IMR-90 (cell line): ENCODE measurements at regions not wholly inside any gene's neighbourhood (a gene's known extent, or its start where the extent isn't known, plus 50 kb on each side); places are given as distances from the start of the nearest gene placed in this dataset.
A peak's percentile ranks its signal among the peaks of the same experiment; 100 is the strongest.

ENCODE experiments used
- ATAC-seq: fragments of 200-7000 bp; cut with Tn5 transposase; 2 replicates; pipeline ENCODE4 v1.9.1; 2020; ENCODE audit warnings: low read depth, mild to moderate bottlenecking, moderate library complexity
- BruUV-seq: library from RNA; stranded (reverse); fragments of 400-500 nt; replicated peaks from 2 replicates; lab custom pipeline; 2021; lab: Mats Ljungman, UMichigan
- CTCF ChIA-PET: fragments of 300-600 bp; formaldehyde crosslinking; extraction: SDS; loops from one replicate; lab custom pipeline; 2021; ENCODE audit warnings: antibody characterized with exemption; lab: Yijun Ruan, JAX
- POLR2A ChIA-PET: fragments of 300-600 bp; sonication (Branson Sonifier 250); formaldehyde crosslinking; loops from one replicate; lab custom pipeline; 2022; ENCODE audit warnings: antibody characterized with exemption; ENCODE audit not compliant: unreplicated experiment; lab: Charles Lee
- DNase-seq: peaks from one replicate; pipeline ENCODE4 v3.0.0; 2013
- H2AFZ ChIP-seq: replicated peaks from 2 replicates; pipeline ENCODE3; 2013; ENCODE audit warnings: low read length, mild to moderate bottlenecking; ENCODE audit not compliant: poor library complexity
- H2AK5ac ChIP-seq: 2 replicates; pipeline ENCODE4 v1.6.1; 2013; ENCODE audit warnings: low read depth, low read length, inconsistent platforms
- H2AK9ac ChIP-seq: replicated peaks from 2 replicates; pipeline ENCODE3; 2013; ENCODE audit warnings: mild to moderate bottlenecking, low read depth, low read length, moderate library complexity; ENCODE audit not compliant: poor library complexity
- H2BK120ac ChIP-seq: 2 replicates; pipeline ENCODE4 v1.6.1; 2013; ENCODE audit warnings: low read depth, low read length, inconsistent platforms
- H2BK15ac ChIP-seq: 3 replicates; pipeline ENCODE4 v1.6.1; 2013; ENCODE audit warnings: low read depth, low read length, inconsistent platforms
- H2BK20ac ChIP-seq: 2 replicates; pipeline ENCODE4 v1.6.1; 2013; ENCODE audit warnings: low read depth, mild to moderate bottlenecking, inconsistent platforms, low read length, moderate library complexity
- H2BK5ac ChIP-seq: 2 replicates; pipeline ENCODE4 v1.6.1; 2013; ENCODE audit warnings: mild to moderate bottlenecking, low read depth, low read length, inconsistent platforms; ENCODE audit not compliant: poor library complexity, severe bottlenecking
- H3K14ac ChIP-seq: replicated peaks from 2 replicates; pipeline ENCODE4 v1.6.1; 2013; ENCODE audit warnings: low read depth, low read length, inconsistent platforms
- H3K18ac ChIP-seq: 2 replicates; pipeline ENCODE4 v1.6.1; 2013; ENCODE audit warnings: low read depth, low read length, control low read depth
- H3K23ac ChIP-seq: 2 replicates; pipeline ENCODE4 v1.6.1; 2013; ENCODE audit warnings: low read depth, low read length, inconsistent platforms
- H3K27ac ChIP-seq: 2 replicates; pipeline ENCODE4 v1.5.1; 2013; ENCODE audit warnings: mild to moderate bottlenecking, control low read depth, low read length; ENCODE audit not compliant: insufficient read depth
- H3K27me3 ChIP-seq: 2 replicates; pipeline ENCODE4 v1.6.1; 2013; ENCODE audit warnings: low read length; ENCODE audit not compliant: control insufficient read depth, insufficient read depth
- H3K36me3 ChIP-seq: 2 replicates; pipeline ENCODE4 v1.6.1; 2013; ENCODE audit warnings: low read length, mixed read lengths; ENCODE audit not compliant: control insufficient read depth, insufficient read depth
- H3K4ac ChIP-seq: 2 replicates; pipeline ENCODE4 v1.6.1; 2013; ENCODE audit warnings: low read depth, low read length, inconsistent platforms
- H3K4me1 ChIP-seq: 2 replicates; pipeline ENCODE4 v1.6.1; 2013; ENCODE audit warnings: low read length, mixed read lengths; ENCODE audit not compliant: control insufficient read depth, insufficient read depth
- H3K4me2 ChIP-seq: 2 replicates; pipeline ENCODE4 v1.6.1; 2013; ENCODE audit warnings: low read depth, mild to moderate bottlenecking, control low read depth, low read length, moderate library complexity
- H3K4me3 ChIP-seq: 2 replicates; pipeline ENCODE4 v1.5.1; 2013; ENCODE audit warnings: low read depth, mild to moderate bottlenecking, control low read depth, low read length, moderate library complexity; ENCODE audit not compliant: insufficient read depth
- H3K56ac ChIP-seq: 2 replicates; pipeline ENCODE4 v1.6.1; 2013; ENCODE audit warnings: low read length, inconsistent platforms; ENCODE audit not compliant: insufficient read depth; ENCODE audit errors: extremely low read depth
- H3K79me1 ChIP-seq, 2 experiments: 2 replicates each; pipeline ENCODE4 v1.6.1; 2013; ENCODE audit warnings: low read length in 2 of 2, inconsistent platforms in 1 of 2, low read depth in 1 of 2
- H3K9ac ChIP-seq: 2 replicates; pipeline ENCODE4 v1.6.1; 2013; ENCODE audit warnings: low read depth, low read length, control low read depth
- H3K9me1 ChIP-seq: 2 replicates; pipeline ENCODE4 v1.6.1; 2013; ENCODE audit warnings: low read length, inconsistent platforms; ENCODE audit not compliant: insufficient read depth
- H3K9me3 ChIP-seq: 2 replicates; pipeline ENCODE4 v1.6.1; 2013; ENCODE audit warnings: low read length; ENCODE audit not compliant: control insufficient read depth, insufficient read depth
- H4K20me1 ChIP-seq: 2 replicates; pipeline ENCODE4 v1.6.1; 2013; ENCODE audit warnings: low read length, inconsistent platforms; ENCODE audit not compliant: insufficient read depth
- H4K5ac ChIP-seq: 2 replicates; pipeline ENCODE4 v1.6.1; 2013; ENCODE audit warnings: mild to moderate bottlenecking, low read depth, low read length, control low read depth
- H4K8ac ChIP-seq, 2 experiments: 2 replicates each; pipeline ENCODE4 v1.6.1; 2013; ENCODE audit warnings: low read depth in 2 of 2, low read length in 2 of 2, control low read depth in 1 of 2, inconsistent platforms in 1 of 2
- H4K91ac ChIP-seq: 2 replicates; pipeline ENCODE4 v1.6.1; 2013; ENCODE audit warnings: low read depth, low read length, inconsistent platforms; ENCODE audit not compliant: insufficient read depth
- CHD1 ChIP-seq: IDR thresholded peaks from 2 replicates; pipeline ENCODE4 v1.6.1; 2012; ENCODE audit warnings: low read depth, low read length, improper control_type of control experiment
- CTCF ChIP-seq: conservative IDR thresholded peaks from 2 replicates; pipeline ENCODE4 v1.5.1; 2012; ENCODE audit warnings: mild to moderate bottlenecking, low read depth, low read length, improper control_type of control experiment
- MXI1 ChIP-seq: IDR thresholded peaks from 2 replicates; pipeline ENCODE4 v1.6.1; 2012; ENCODE audit warnings: low read depth, mild to moderate bottlenecking, low read length, moderate library complexity, borderline replicate concordance
- WGBS, 2 experiments: methylation state at CpG; one replicate each; pipeline versions ENCODE4 v1.1.5 to v1.1.7; 2013; ENCODE audit warnings: missing lambda C conversion rate in 2 of 2; ENCODE audit not compliant: insufficient read length in 1 of 2; ENCODE audit errors: extremely low coverage in 2 of 2; 5-methylcytosine and 5-hydroxymethylcytosine counted together
- dilution Hi-C: fragments of 300-500 bp; cut with HindIII; formaldehyde crosslinking; loops from one replicate; pipeline ENCODE4 v1.14.3; 2018; ENCODE audit warnings: low sequenced_read_pairs; ENCODE audit not compliant: unreplicated experiment
- in situ Hi-C: fragments of 300-500 bp; cut with MboI; formaldehyde crosslinking; loops from 3 replicates; pipeline ENCODE4 v1.14.3; 2019; ENCODE audit warnings: low sequenced_read_pairs, inconsistent platforms, mixed read lengths
- intact Hi-C: fragments of 100-400 bp; cut with micrococcal nuclease; formaldehyde crosslinking; loops from 2 replicates; pipeline ENCODE4 v1.10.0; 2022

GRCh38 chr6:139482287-139482686 is 107.8 kb upstream of the CITED2 start:
- Histone ChIP-seq H3K18ac (no peak overlapping the region; the same call in 1 of the 2 replicates), H3K27me3 (no peaks in the 10 kb centered on the region), H4K5ac (no peak overlapping the region), H3K4me1 (no peaks in the 10 kb centered on the region; the same call in 1 of the 2 replicates), H3K23ac (no peak overlapping the region), H3K9me1 (0 out of 2 replicates have a peak, but pooled peaks cover 2% of the 10 kb centered on the region), H2BK120ac (no peak overlapping the region), H4K91ac (no peak overlapping the region), H2BK15ac (no peak overlapping the region), H3K9ac (no peak overlapping the region), H2AFZ (no peak overlapping the region), H4K20me1 (no peaks in the 10 kb centered on the region), H3K56ac (no peak overlapping the region), H3K4me3 (no peak overlapping the region), H3K9me3 (no peaks in the 10 kb centered on the region), H2BK5ac (no peak overlapping the region), H3K4ac (no peak overlapping the region), H2AK9ac (no peak overlapping the region), H2AK5ac (no peak overlapping the region), H3K4me2 (no peak overlapping the region), H4K8ac (0 out of 4 replicates have a peak overlapping the region, but pooled peaks of 1 of the 2 experiments have one; percentile 6), H3K36me3 (no peaks in the 10 kb centered on the region), H2BK20ac (peak overlapping the region; percentile 37; the same call in 1 of the 2 replicates), H3K27ac (no peak overlapping the region), H3K14ac (no peak overlapping the region), H3K79me1 (no peaks in the 10 kb centered on the region)
- no peak for ATAC-seq
- intact Hi-C loops (no loop called here), in situ Hi-C loops (no loop called here), dilution Hi-C loops (no loop called here)
- DNase-seq = no peak
- POLR2A ChIA-PET = no interaction called here
- no peak for TF ChIP-seq CHD1
- no peak for TF ChIP-seq CTCF
- TF ChIP-seq MXI1 = no peak
- no CpG with 5 or more reads among the region's 3 CpGs for WGBS, 2 experiments
- CTCF ChIA-PET = no interaction called here
- no TSS peak for BruUV-seq
